Skin of body (tissue), 1 donor: ENCODE measurements at regions not wholly inside any gene's neighbourhood (a gene's known extent, or its start where the extent isn't known, plus 50 kb on each side); places are given as distances from the start of the nearest gene placed in this dataset.

ENCODE experiments used
- DNase-seq: peaks from one replicate; lab custom pipeline; 2025; lab: John Stamatoyannopoulos, UW

GRCh38 chr5:74037321-74037720, 411.3 kb downstream of the ARHGEF28 start:
- no peak for DNase-seq

GRCh38 chr5:74035521-74035937, 409.5 kb downstream of the ARHGEF28 start:
- DNase-seq = peak; percentile 54

GRCh38 chr5:74034733-74035132, 408.7 kb downstream of the ARHGEF28 start:
- DNase-seq = no peak

GRCh38 chr5:74032617-74033016, 406.6 kb downstream of the ARHGEF28 start:
- DNase-seq = no peak

GRCh38 chr5:74031536-74031935, 405.5 kb downstream of the ARHGEF28 start:
- no peak for DNase-seq

- DNase-seq = no peak
Measured at GRCh38 chr5:74030821-74031220, 404.8 kb downstream of the ARHGEF28 start.

- no peak for DNase-seq
Measured at GRCh38 chr5:74030371-74030770, 404.4 kb downstream of the ARHGEF28 start.

- DNase-seq = no peak
Measured at GRCh38 chr5:74028976-74029375, 403.0 kb downstream of the ARHGEF28 start.

- DNase-seq = no peak
Measured at GRCh38 chr5:74028406-74028805, 402.4 kb downstream of the ARHGEF28 start.

- no peak for DNase-seq
Measured at GRCh38 chr5:74027732-74028338, 401.8 kb downstream of the ARHGEF28 start.

GRCh38 chr5:74026310-74026709, 400.3 kb downstream of the ARHGEF28 start:
- DNase-seq = no peak

- no peak for DNase-seq
Measured at GRCh38 chr5:74021126-74021525, 395.1 kb downstream of the ARHGEF28 start.

- DNase-seq = no peak
Measured at GRCh38 chr5:74020503-74020902, 394.5 kb downstream of the ARHGEF28 start.

GRCh38 chr5:74019923-74020322, 393.9 kb downstream of the ARHGEF28 start:
- DNase-seq = no peak

- no peak for DNase-seq
Measured at GRCh38 chr5:74017786-74018211, 391.8 kb downstream of the ARHGEF28 start.

GRCh38 chr5:74017112-74017511, 391.1 kb downstream of the ARHGEF28 start:
- no peak for DNase-seq

- DNase-seq = no peak
Measured at GRCh38 chr5:74016373-74016772, 390.4 kb downstream of the ARHGEF28 start.

GRCh38 chr5:74015716-74016115, 389.7 kb downstream of the ARHGEF28 start:
- DNase-seq = no peak

- no peak for DNase-seq
Measured at GRCh38 chr5:74013222-74013621, 387.2 kb downstream of the ARHGEF28 start.

- no peak for DNase-seq
Measured at GRCh38 chr5:74009502-74009901, 383.5 kb downstream of the ARHGEF28 start.

GRCh38 chr5:74007193-74007592, 381.2 kb downstream of the ARHGEF28 start:
- no peak for DNase-seq

GRCh38 chr5:73999297-73999696, 373.3 kb downstream of the ARHGEF28 start:
- peak; percentile 44 for DNase-seq

GRCh38 chr5:73998489-73998888, 372.5 kb downstream of the ARHGEF28 start:
- peak; percentile 37 for DNase-seq

- no peak for DNase-seq
Measured at GRCh38 chr5:73997960-73998359, 372.0 kb downstream of the ARHGEF28 start.
